OCI-LY1 (cell line): ENCODE measurements at regions not wholly inside any gene's neighbourhood (a gene's known extent, or its start where the extent isn't known, plus 50 kb on each side); places are given as distances from the start of the nearest gene placed in this dataset.

Experiments used
- H2AFZ ChIP-seq: fragments of 200-600 bp; sonication (generic), shearing (Covaris generic); 2 replicates; pipeline ENCODE4 v1.6.0; 2014; ENCODE audit warnings: antibody characterized with exemption, mild to moderate bottlenecking, low read length
- H3F3A ChIP-seq: fragments of 200-600 bp; sonication (generic), shearing (Covaris generic); 2 replicates; pipeline ENCODE4 v1.6.0; 2014; ENCODE audit warnings: mild to moderate bottlenecking, antibody characterized with exemption, low read length, moderate library complexity; ENCODE audit not compliant: insufficient read depth
- H3K27ac ChIP-seq: fragments of 200-600 bp; sonication (generic); 2 replicates; pipeline ENCODE4 v1.5.1; 2014; ENCODE audit warnings: low read length, mixed run types, mild to moderate bottlenecking, low read depth; ENCODE audit not compliant: poor library complexity, severe bottlenecking
- H3K27me3 ChIP-seq: fragments of 200-600 bp; sonication (generic); 2 replicates; pipeline ENCODE4 v1.6.0; 2014; ENCODE audit warnings: antibody characterized with exemption, mild to moderate bottlenecking, low read length, moderate library complexity; ENCODE audit not compliant: insufficient read depth
- H3K36me3 ChIP-seq: fragments of 200-600 bp; sonication (generic); 2 replicates; pipeline ENCODE4 v1.6.1; 2014; ENCODE audit warnings: mild to moderate bottlenecking, antibody characterized with exemption, low read length, moderate library complexity, mixed read lengths; ENCODE audit not compliant: insufficient read depth
- H3K4me1 ChIP-seq: fragments of 200-600 bp; sonication (generic); 2 replicates; pipeline ENCODE4 v1.5.1; 2014; ENCODE audit warnings: mild to moderate bottlenecking, low read length, moderate library complexity; ENCODE audit not compliant: insufficient read depth, severe bottlenecking
- H3K4me2 ChIP-seq: fragments of 200-600 bp; sonication (generic), shearing (Covaris generic); 2 replicates; pipeline ENCODE4 v1.6.1; 2014; ENCODE audit warnings: low read length
- H3K4me3 ChIP-seq: fragments of 200-600 bp; sonication (generic); 2 replicates; pipeline ENCODE4 v1.5.1; 2014; ENCODE audit warnings: low read length, low read depth, mild to moderate bottlenecking, mixed read lengths; ENCODE audit not compliant: poor library complexity, severe bottlenecking
- H3K79me2 ChIP-seq: fragments of 200-600 bp; shearing (Covaris generic); 2 replicates; pipeline ENCODE4 v1.6.1; 2016; ENCODE audit warnings: mixed run types, low read length, mixed read lengths; ENCODE audit not compliant: insufficient read depth
- H3K9ac ChIP-seq: fragments of 200-600 bp; sonication (generic), shearing (Covaris generic); 2 replicates; pipeline ENCODE4 v1.6.1; 2014; ENCODE audit warnings: mild to moderate bottlenecking, low read length, mixed read lengths
- H3K9me2 ChIP-seq: fragments of 200-600 bp; sonication (generic), shearing (Covaris generic); 2 replicates; pipeline ENCODE4 v1.6.1; 2014; ENCODE audit warnings: low read depth, mild to moderate bottlenecking, low read length, mixed read lengths
- H3K9me3 ChIP-seq: fragments of 200-600 bp; shearing (Covaris generic); 2 replicates; pipeline ENCODE4 v1.6.1; 2014; ENCODE audit warnings: low read length, mixed read lengths
- H4K20me1 ChIP-seq: fragments of 200-600 bp; sonication (generic), shearing (Covaris generic); 2 replicates; pipeline ENCODE4 v1.6.0; 2016; ENCODE audit warnings: mild to moderate bottlenecking, low read length; ENCODE audit not compliant: insufficient read depth
- CTCF ChIP-seq: fragments of 200-600 bp; sonication (generic), shearing (Covaris generic); IDR thresholded peaks from 2 replicates; pipeline ENCODE4 v1.5.1; 2017; ENCODE audit warnings: mild to moderate bottlenecking, antibody characterized with exemption, low read length, moderate library complexity, mixed read lengths
- EZH2 ChIP-seq: fragments of 200-600 bp; sonication (generic), shearing (Covaris generic); IDR thresholded peaks from 2 replicates; pipeline ENCODE4 v1.8.0; 2017; ENCODE audit warnings: borderline replicate concordance, mixed run types, mild to moderate bottlenecking, antibody characterized with exemption, low read length, moderate library complexity, mixed read lengths

DNA sequence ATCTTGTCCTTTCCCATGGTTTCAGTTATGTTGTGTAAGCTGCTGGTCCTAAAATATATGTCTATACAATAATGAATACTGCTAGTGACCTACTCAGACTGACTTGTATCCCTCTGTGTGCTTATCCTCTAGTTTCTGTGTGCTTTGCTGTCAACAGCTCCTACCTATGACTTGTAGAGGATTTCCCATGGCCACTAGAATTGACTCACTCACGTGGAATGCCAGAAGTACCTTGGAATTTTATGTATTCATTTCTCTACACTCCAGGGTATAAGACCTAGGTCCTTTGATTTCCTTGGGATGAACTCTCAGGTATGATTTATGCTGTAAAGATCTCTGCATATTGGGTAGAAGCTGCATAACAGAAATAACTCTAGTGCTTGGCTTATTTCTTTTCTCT, 279.9 kb upstream of the SLIT2 start:
- no peak for TF ChIP-seq EZH2
- no peak for TF ChIP-seq CTCF
- H3K4me2 ChIP-seq, result no peak overlapping the region

GRCh38 chr4:19969492-19969891, 282.2 kb upstream of the SLIT2 start:
- Histone ChIP-seq H4K20me1 (no peaks in the 10 kb centered on the region), H3K27me3 (no peaks in the 10 kb centered on the region), H3K9me3 (no peaks in the 10 kb centered on the region), H3K4me2 (no peak overlapping the region), H3K4me3 (no peak overlapping the region), H3K4me1 (no peaks in the 10 kb centered on the region), H3K27ac (no peak overlapping the region), H3K9ac (no peak overlapping the region), H3K79me2 (no peaks in the 10 kb centered on the region), H3K36me3 (no peaks in the 10 kb centered on the region), H2AFZ (no peak overlapping the region), H3F3A (no peaks in the 10 kb centered on the region), H3K9me2 (no peaks in the 10 kb centered on the region)
- TF ChIP-seq EZH2 (no peak), CTCF (no peak)

More for the DNA sequence above, 279.9 kb upstream of the SLIT2 start:
- Histone ChIP-seq H3K79me2 (no peaks in the 10 kb centered on the region), H2AFZ (no peak overlapping the region), H3K4me1 (no peaks in the 10 kb centered on the region), H3K9me3 (no peaks in the 10 kb centered on the region), H3K36me3 (no peaks in the 10 kb centered on the region), H4K20me1 (no peaks in the 10 kb centered on the region), H3K9me2 (no peaks in the 10 kb centered on the region), H3K4me3 (no peak overlapping the region), H3F3A (no peaks in the 10 kb centered on the region), H3K9ac (no peak overlapping the region), H3K27me3 (no peaks in the 10 kb centered on the region), H3K27ac (no peak overlapping the region)

GRCh38 chr4:19961091-19961490, 290.6 kb upstream of the SLIT2 start:
- no peaks in the 10 kb centered on the region for H3K9me2 ChIP-seq
- H4K20me1 ChIP-seq, result no peaks in the 10 kb centered on the region
- no peaks in the 10 kb centered on the region for H3K36me3 ChIP-seq
- TF ChIP-seq CTCF (no peak), EZH2 (no peak)
- no peaks in the 10 kb centered on the region for H3F3A ChIP-seq
- no peaks in the 10 kb centered on the region for H3K27me3 ChIP-seq
- no peaks in the 10 kb centered on the region for H3K79me2 ChIP-seq
- H3K27ac ChIP-seq, result no peak overlapping the region
- no peaks in the 10 kb centered on the region for H3K4me1 ChIP-seq
- no peak overlapping the region for H3K4me3 ChIP-seq
- no peak overlapping the region for H3K9ac ChIP-seq
- H3K4me2 ChIP-seq, result no peak overlapping the region
- no peak overlapping the region for H2AFZ ChIP-seq
- no peaks in the 10 kb centered on the region for H3K9me3 ChIP-seq
